GM12878 (cell line): ENCODE measurements at regions not wholly inside any gene's neighbourhood (a gene's known extent, or its start where the extent isn't known, plus 50 kb on each side); places are given as distances from the start of the nearest gene placed in this dataset.

Source experiments
- ATAC-seq: fragments of 200-7000 bp; cut with Tn5 transposase; 3 replicates; pipeline ENCODE4 v1.9.1; 2020; ENCODE audit warnings: mild to moderate bottlenecking, moderate library complexity
- BruUV-seq: library from RNA; stranded (reverse); fragments of 400-500 nt; replicated peaks from 2 replicates; lab custom pipeline; 2021; lab: Mats Ljungman, UMichigan
- CTCF ChIA-PET: fragments of 300-600 bp; sonication (Branson Sonifier 250); formaldehyde crosslinking; extraction: SDS; loops from one replicate; lab custom pipeline; 2021; ENCODE audit warnings: inconsistent platforms; lab: Yijun Ruan, JAX
- POLR2A ChIA-PET: fragments of 350-600 bp; formaldehyde crosslinking; extraction: SDS; loops from one replicate; lab custom pipeline; 2021; ENCODE audit warnings: inconsistent platforms; lab: Charles Lee
- RAD21 ChIA-PET: fragments of 300-600 bp; sonication (Branson Sonifier 250); formaldehyde crosslinking; loops from one replicate; lab custom pipeline; 2023; ENCODE audit warnings: antibody characterized with exemption; ENCODE audit not compliant: unreplicated experiment; lab: Charles Lee
- SMC1A ChIA-PET: fragments of 300-600 bp; sonication (Branson Sonifier 250); formaldehyde crosslinking; loops from one replicate; lab custom pipeline; 2023; ENCODE audit not compliant: unreplicated experiment, uncharacterized antibody; lab: Charles Lee
- DNase-seq: peaks from one replicate; pipeline ENCODE4 v3.0.0-alpha.2; 2011; ENCODE audit warnings: low read depth, low spot score
- FAIRE-seq: peaks from 3 replicates; lab custom pipeline; 2011; peaks lifted over from hg19 to GRCh38; lab: Jason Lieb, UNC
- H2AFZ ChIP-seq: 2 replicates; pipeline ENCODE4 v1.6.0; 2011; ENCODE audit warnings: low read depth, low read length, control low read depth; ENCODE audit not compliant: control insufficient read depth
- H3K27ac ChIP-seq: 2 replicates; pipeline ENCODE4 v1.5.1; 2011; ENCODE audit warnings: control low read depth; ENCODE audit not compliant: control insufficient read depth, insufficient read depth
- H3K27me3 ChIP-seq, 2 experiments: replicated peaks in 1 of 2; 2 replicates each; pipeline versions ENCODE4 v1.6.0 to v1.6.1; 2011; ENCODE audit warnings: low read length in 1 of 2; ENCODE audit not compliant: control insufficient read depth in 2 of 2, insufficient read depth in 2 of 2
- H3K36me3 ChIP-seq, 2 experiments: 2 replicates each; pipeline ENCODE4 v1.5.1; 2011; ENCODE audit warnings: low read length in 1 of 2; ENCODE audit not compliant: control insufficient read depth in 2 of 2, insufficient read depth in 2 of 2
- H3K4me1 ChIP-seq: 2 replicates; pipeline ENCODE4 v1.6.1; 2011; ENCODE audit warnings: mild to moderate bottlenecking, low read length, moderate library complexity, mixed read lengths; ENCODE audit not compliant: control insufficient read depth, insufficient read depth
- H3K4me2 ChIP-seq: 2 replicates; pipeline ENCODE4 v1.6.0; 2011; ENCODE audit warnings: control low read depth; ENCODE audit not compliant: control insufficient read depth, insufficient read depth
- H3K4me3 ChIP-seq: fragments of 200-600 bp; sonication (generic); 2 replicates; pipeline ENCODE4 v1.5.1; 2016
- H3K79me2 ChIP-seq: 2 replicates; pipeline ENCODE4 v1.6.0; 2011; ENCODE audit warnings: low read length; ENCODE audit not compliant: control insufficient read depth, insufficient read depth
- H3K9ac ChIP-seq: 2 replicates; pipeline ENCODE4 v1.8.0; 2011; ENCODE audit warnings: low read length, control low read depth, mixed read lengths; ENCODE audit not compliant: control insufficient read depth, insufficient read depth
- H3K9me3 ChIP-seq: replicated peaks from 3 replicates; pipeline ENCODE4 v1.5.1; 2011; ENCODE audit warnings: mild to moderate bottlenecking, low read length; ENCODE audit not compliant: control insufficient read depth, insufficient read depth
- H4K20me1 ChIP-seq: 2 replicates; pipeline ENCODE4 v1.6.0; 2011; ENCODE audit not compliant: control insufficient read depth, insufficient read depth
- BACH1 ChIP-seq: fragments of 450-650 bp; IDR thresholded peaks from 2 replicates; pipeline ENCODE4 v1.6.1; 2017; ENCODE audit warnings: mild to moderate bottlenecking, borderline replicate concordance
- CEBPB ChIP-seq, 2 experiments: fragments of 150-350 bp in 1 of 2; IDR thresholded peaks; 2 replicates each; pipeline ENCODE4 v1.6.1; 2012 to 2014; ENCODE audit warnings: low read depth in 2 of 2, low read length in 2 of 2, borderline replicate concordance in 1 of 2, inconsistent platforms in 1 of 2
- CREB1 ChIP-seq: IDR thresholded peaks from 2 replicates; pipeline ENCODE4 v1.6.1; 2012; ENCODE audit warnings: low read depth, mild to moderate bottlenecking, inconsistent platforms
- E2F8 ChIP-seq: fragments of 450-650 bp; IDR thresholded peaks from 2 replicates; pipeline ENCODE4 v1.6.1; 2018; ENCODE audit warnings: mild to moderate bottlenecking, low read depth, moderate library complexity; ENCODE audit not compliant: partially characterized antibody
- FOS ChIP-seq: IDR thresholded peaks from 3 replicates; pipeline ENCODE4 v1.6.1; 2011; ENCODE audit warnings: borderline replicate concordance; ENCODE audit not compliant: insufficient read length; ENCODE audit errors: extremely low read depth
- GABPA ChIP-seq: IDR thresholded peaks from 2 replicates; pipeline ENCODE4 v1.6.1; 2014; ENCODE audit warnings: antibody characterized with exemption, low read depth, mild to moderate bottlenecking, inconsistent platforms
- GATAD2B ChIP-seq: fragments of 450-650 bp; conservative IDR thresholded peaks from 2 replicates; pipeline ENCODE4 v1.6.1; 2017; ENCODE audit warnings: low read depth, mild to moderate bottlenecking, moderate library complexity
- IKZF1 ChIP-seq: fragments of 450-650 bp; conservative IDR thresholded peaks from 2 replicates; pipeline ENCODE4 v1.6.1; 2017; ENCODE audit warnings: antibody characterized with exemption, mild to moderate bottlenecking
- MTA2 ChIP-seq: fragments of 450-650 bp; IDR thresholded peaks from 2 replicates; pipeline ENCODE4 v1.6.1; 2016; ENCODE audit warnings: low read depth, mild to moderate bottlenecking, moderate library complexity
- MXI1 ChIP-seq: fragments of 150-350 bp; IDR thresholded peaks from 2 replicates; pipeline ENCODE4 v1.6.1; 2011; ENCODE audit warnings: low read depth, mild to moderate bottlenecking, inconsistent platforms, low read length, improper control_type of control experiment
- NBN ChIP-seq: fragments of 450-650 bp; IDR thresholded peaks from 2 replicates; pipeline ENCODE4 v1.6.1; 2016
- NFYB ChIP-seq: IDR thresholded peaks from 2 replicates; pipeline ENCODE4 v1.6.1; 2011; ENCODE audit warnings: low read depth, mild to moderate bottlenecking, low read length, improper control_type of control experiment, moderate library complexity; ENCODE audit not compliant: insufficient read depth
- NR2F1 ChIP-seq: fragments of 450-650 bp; conservative IDR thresholded peaks from 2 replicates; pipeline ENCODE4 v1.6.1; 2017; ENCODE audit warnings: mild to moderate bottlenecking
- PAX5 ChIP-seq: IDR thresholded peaks from 2 replicates; pipeline ENCODE4 v1.6.1; 2011; ENCODE audit warnings: low read depth, low read length, borderline replicate concordance
- RUNX3 ChIP-seq: IDR thresholded peaks from 2 replicates; pipeline ENCODE4 v1.6.1; 2012; ENCODE audit warnings: low read length, inconsistent platforms
- STAT1 ChIP-seq: fragments of 450-650 bp; conservative IDR thresholded peaks from 2 replicates; pipeline ENCODE4 v1.6.1; 2014; ENCODE audit warnings: antibody characterized with exemption, mild to moderate bottlenecking
- SUPT20H ChIP-seq: IDR thresholded peaks from 2 replicates; pipeline ENCODE4 v1.6.1; 2011; ENCODE audit warnings: low read depth, mild to moderate bottlenecking, low read length, moderate library complexity, borderline replicate concordance; ENCODE audit not compliant: control insufficient read depth
- TARDBP ChIP-seq: IDR thresholded peaks from 2 replicates; pipeline ENCODE4 v1.6.1; 2016; ENCODE audit warnings: borderline replicate concordance
- ZNF274 ChIP-seq: IDR thresholded peaks from one replicate; pipeline ENCODE4 v1.8.0; 2011; ENCODE audit not compliant: insufficient read length, insufficient read depth
- ZZZ3 ChIP-seq: IDR thresholded peaks from 2 replicates; pipeline ENCODE4 v1.6.1; 2011; ENCODE audit warnings: low read depth; ENCODE audit not compliant: control insufficient read depth, insufficient read length
- WGBS: methylation state at CpG from one replicate; pipeline ENCODE4 v1.1.6; 2016; ENCODE audit warnings: low lambda C conversion rate; ENCODE audit not compliant: insufficient replicate concordance, insufficient coverage; ENCODE audit errors: missing lambda C conversion rate; 5-methylcytosine and 5-hydroxymethylcytosine counted together
- in situ Hi-C: fragments of 300-500 bp; cut with MboI; formaldehyde crosslinking; loops from 9 replicates; pipeline ENCODE4 v1.14.3; 2018; ENCODE audit warnings: mixed read lengths
- intact Hi-C: fragments of 100-400 bp; cut with micrococcal nuclease; formaldehyde crosslinking; loops from one replicate; pipeline ENCODE4 v1.14.2; 2022; ENCODE audit not compliant: unreplicated experiment
- TF ChIP-seq, protein P1 (sequence below): fragments of 450-650 bp; IDR thresholded peaks from 2 replicates; pipeline ENCODE4 v1.6.1; 2016; ENCODE audit warnings: mild to moderate bottlenecking

GRCh38 chr4:114037988-114038387, 58.5 kb upstream of the ARSJ start (continued):
- TF ChIP-seq MTA2 (no peak), BACH1 (no peak), RUNX3 (no peak), CEBPB (IDR thresholded peaks at IDR 0.05; ENCODE audit: borderline replicate concordance in 1 of 2, low read depth in 2 of 2, low read length in 2 of 2) (no peak), SUPT20H (no peak), NR2F1 (no peak), PAX5 (no peak)
- TF ChIP-seq, all 136 proteins: peak for 0

DNA sequence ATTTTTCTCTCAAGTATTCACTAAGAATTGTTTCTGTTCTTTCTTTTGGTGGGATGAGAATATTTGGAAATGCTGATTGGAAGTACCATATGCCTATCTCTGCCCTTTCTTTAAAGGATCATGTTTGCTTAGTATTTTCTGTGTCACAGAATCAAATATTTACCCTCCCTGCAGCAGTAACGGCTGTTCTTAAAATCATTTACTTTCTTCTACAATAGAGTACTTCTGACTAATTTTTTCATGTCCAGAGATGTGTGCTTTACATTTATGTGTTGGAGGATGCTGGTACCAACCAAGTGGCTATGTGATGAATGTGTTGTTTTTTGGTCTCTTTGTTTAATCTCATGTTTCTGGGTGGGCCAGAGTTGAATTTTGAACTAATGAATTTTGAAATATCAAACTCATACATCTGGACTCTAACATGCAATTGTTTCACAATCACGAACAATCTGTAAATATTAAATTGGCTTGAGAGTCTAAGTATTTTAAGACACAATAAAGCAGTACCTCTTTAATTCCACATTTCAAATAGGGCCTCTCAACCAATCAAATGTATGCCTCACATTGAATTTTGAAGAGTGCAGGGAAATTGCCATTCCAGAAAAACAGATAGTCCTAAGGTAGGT, 59.4 kb upstream of the ARSJ start:
- FAIRE-seq = no peak
- DNase-seq = no peak
- Histone ChIP-seq H3K9ac (no peak overlapping the region), H3K27me3 (no peaks in the 10 kb centered on the region), H4K20me1 (no peaks in the 10 kb centered on the region), H3K4me2 (no peak overlapping the region), H3K27ac (no peak overlapping the region), H3K79me2 (no peaks in the 10 kb centered on the region), H3K4me3 (no peak overlapping the region), H3K4me1 (peaks cover 14% of the 10 kb centered on the region), H2AFZ (no peak overlapping the region), H3K36me3 (no peaks in the 10 kb centered on the region), H3K9me3 (no peaks in the 10 kb centered on the region; the same call in 2 of the 3 replicates)
- in situ Hi-C loops (no loop called here), intact Hi-C loops (no loop called here)
- no peak for ATAC-seq
- BruUV-seq = no TSS peak
- TF ChIP-seq GABPA (no peak), ZZZ3 (no peak), TARDBP (no peak), FOS (no peak), CREB1 (no peak), PAX5 (no peak), NR2F1 (no peak), ZNF274 (no peak), STAT1 (no peak), MXI1 (no peak), E2F8 (no peak), GATAD2B (no peak), NFYB (no peak), IKZF1 (no peak), NBN (no peak)
- TF ChIP-seq, protein P1, sequence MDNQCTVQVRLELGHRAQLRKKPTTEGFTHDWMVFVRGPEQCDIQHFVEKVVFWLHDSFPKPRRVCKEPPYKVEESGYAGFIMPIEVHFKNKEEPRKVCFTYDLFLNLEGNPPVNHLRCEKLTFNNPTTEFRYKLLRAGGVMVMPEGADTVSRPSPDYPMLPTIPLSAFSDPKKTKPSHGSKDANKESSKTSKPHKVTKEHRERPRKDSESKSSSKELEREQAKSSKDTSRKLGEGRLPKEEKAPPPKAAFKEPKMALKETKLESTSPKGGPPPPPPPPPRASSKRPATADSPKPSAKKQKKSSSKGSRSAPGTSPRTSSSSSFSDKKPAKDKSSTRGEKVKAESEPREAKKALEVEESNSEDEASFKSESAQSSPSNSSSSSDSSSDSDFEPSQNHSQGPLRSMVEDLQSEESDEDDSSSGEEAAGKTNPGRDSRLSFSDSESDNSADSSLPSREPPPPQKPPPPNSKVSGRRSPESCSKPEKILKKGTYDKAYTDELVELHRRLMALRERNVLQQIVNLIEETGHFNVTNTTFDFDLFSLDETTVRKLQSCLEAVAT = no peak
- 70% methylated on average over 2 of the region's 2 CpGs for WGBS
- ChIA-PET POLR2A (interaction anchor here (1.3 kb wide), 1 partner anchor 13 kb away, joined by 5 read pairs; no protein-coding TSS in a partner anchor), CTCF (interaction anchor here (0.7 to 1.4 kb wide), 3 partner anchors 9 to 333 kb away, joined by 3 read pairs; no protein-coding TSS in a partner anchor), RAD21 (interaction anchor here (1.2 to 4.7 kb wide), 3 partner anchors 14 to 214 kb away, joined by 3 to 16 read pairs (median 6); no protein-coding TSS in a partner anchor), SMC1A (interaction anchor here (1.0 to 4.2 kb wide), 4 partner anchors 13 to 202 kb away, joined by 3 to 38 read pairs (median 8); no protein-coding TSS in a partner anchor)
